ENCODE measurements at regions not wholly inside any gene's neighbourhood (a gene's known extent, or its start where the extent isn't known, plus 50 kb on each side); places are given as distances from the start of the nearest gene placed in this dataset.

GRCh38 chr2:67712484-67712883, 315.4 kb downstream of the ETAA1 start:
- DNase-seq: no peak

GRCh38 chr2:67713376-67713775, 316.2 kb downstream of the ETAA1 start:
- no peak for DNase-seq

GRCh38 chr2:67716895-67717396, 319.8 kb downstream of the ETAA1 start:
- no peak for DNase-seq

- DNase-seq: no peak
Measured at GRCh38 chr2:67717692-67718091, 320.6 kb downstream of the ETAA1 start.

GRCh38 chr2:67719351-67719750, 322.2 kb downstream of the ETAA1 start:
- DNase-seq: no peak

- DNase-seq: no peak
Measured at GRCh38 chr2:67721516-67721915, 324.4 kb downstream of the ETAA1 start.

- no peak for DNase-seq
Measured at GRCh38 chr2:67724261-67724660, 327.1 kb downstream of the ETAA1 start.

GRCh38 chr2:67725731-67726130, 328.6 kb downstream of the ETAA1 start:
- no peak for DNase-seq

GRCh38 chr2:67726416-67726815, 329.3 kb downstream of the ETAA1 start:
- no peak for DNase-seq

- DNase-seq: no peak
Measured at GRCh38 chr2:67727131-67727530, 330.0 kb downstream of the ETAA1 start.

GRCh38 chr2:67727623-67728022, 330.5 kb downstream of the ETAA1 start:
- no peak for DNase-seq

- DNase-seq: no peak
Measured at GRCh38 chr2:67729474-67729873, 332.3 kb downstream of the ETAA1 start.

GRCh38 chr2:67733517-67733916, 329.3 kb downstream of the C1D start:
- DNase-seq: no peak

GRCh38 chr2:67752199-67752598, 310.6 kb downstream of the C1D start:
- DNase-seq: no peak

- no peak for DNase-seq
Measured at GRCh38 chr2:67752969-67753368, 309.8 kb downstream of the C1D start.

- no peak for DNase-seq
Measured at GRCh38 chr2:67755156-67755882, 307.5 kb downstream of the C1D start.

GRCh38 chr2:67760995-67761394, 301.8 kb downstream of the C1D start:
- DNase-seq: no peak

- DNase-seq: no peak
Measured at GRCh38 chr2:67771380-67771779, 291.4 kb downstream of the C1D start.

GRCh38 chr2:67772216-67773170, 290.3 kb downstream of the C1D start:
- DNase-seq: no peak

- DNase-seq: no peak
Measured at GRCh38 chr2:67773851-67774250, 289.0 kb downstream of the C1D start.

GRCh38 chr2:67776276-67776675, 286.5 kb downstream of the C1D start:
- DNase-seq: no peak

GRCh38 chr2:67777010-67777409, 285.8 kb downstream of the C1D start:
- DNase-seq: no peak

- no peak for DNase-seq
Measured at GRCh38 chr2:67777836-67778429, 284.9 kb downstream of the C1D start.

Data from hindlimb muscle (tissue), 1 donor.